ENCODE measurements at regions not wholly inside any gene's neighbourhood (a gene's known extent, or its start where the extent isn't known, plus 50 kb on each side); places are given as distances from the start of the nearest gene placed in this dataset.

GRCh38 chr13:104442536-104442935, 1376.3 kb upstream of the SLC10A2 start:
- TF ChIP-seq CTCF (conservative IDR thresholded peaks at IDR 0.05; ENCODE audit: low read depth, low read length), result no peak
- TF ChIP-seq EZH2phosphoT487 (IDR thresholded peaks at IDR 0.05; ENCODE audit: borderline replicate concordance, low read length), result no peak
- TF ChIP-seq EZH2 (IDR thresholded peaks at IDR 0.05; ENCODE audit: low read length, unreplicated experiment), result no peak
